Body of pancreas (tissue), 4 donors: ENCODE measurements at regions not wholly inside any gene's neighbourhood (a gene's known extent, or its start where the extent isn't known, plus 50 kb on each side); places are given as distances from the start of the nearest gene placed in this dataset.

Experiments used
- CTCF ChIP-seq, 7 experiments: fragments of 450-650 bp in 4 of 7; fragments of 200-600 bp in 3 of 7; sonication (generic) in 3 of 7; IDR thresholded peaks; one replicate each; pipeline ENCODE4 v1.5.1; 2016 to 2019; ENCODE audit warnings: antibody characterized with exemption in 7 of 7
- POLR2A ChIP-seq, 3 donors: fragments of 450-650 bp; IDR thresholded peaks; one replicate each; pipeline ENCODE4 v1.6.1; 2016; ENCODE audit warnings: antibody characterized with exemption in 3 of 3, mild to moderate bottlenecking in 2 of 3

- no peak for TF ChIP-seq CTCF (IDR thresholded peaks at IDR 0.05)
- TF ChIP-seq POLR2A (IDR thresholded peaks at IDR 0.05), result no peak
Observed at GRCh38 chr6:137550535-137550934, 56.3 kb upstream of the OLIG3 start.
